Activated naive CD4-positive, alpha-beta T cell treated with anti-CD3 and anti-CD28 coated beads, Interleukin-2, amount 10 ng/mL, durations not matched to agents 7 days and 5 days (primary cell): ENCODE measurements at regions not wholly inside any gene's neighbourhood (a gene's known extent, or its start where the extent isn't known, plus 50 kb on each side); places are given as distances from the start of the nearest gene placed in this dataset.
"Not testable (repeated sequence)": the region's sequence is repeated elsewhere in the genome, so short reads cannot be mapped to it uniquely, and the experiment has no call there.

Experiments
- CTCF ChIA-PET: fragments of 350-600 bp; sonication (Branson Sonifier 250); formaldehyde crosslinking; loops from one replicate; lab custom pipeline; 2021; ENCODE audit warnings: antibody characterized with exemption; lab: Charles Lee
- DNase-seq: peaks from one replicate; pipeline ENCODE4 v3.0.0-alpha.2; 2020
- H3K27ac Mint-ChIP-seq: one replicate; pipeline ENCODE4 v1.8.0; 2021; ENCODE audit warnings: mild to moderate bottlenecking, moderate library complexity, mixed read lengths
- H3K27me3 Mint-ChIP-seq: one replicate; pipeline ENCODE4 v1.8.0; 2021; ENCODE audit warnings: mild to moderate bottlenecking, mixed read lengths
- H3K36me3 Mint-ChIP-seq: one replicate; pipeline ENCODE4 v1.8.0; 2021; ENCODE audit warnings: mixed read lengths
- H3K4me1 Mint-ChIP-seq: one replicate; pipeline ENCODE4 v1.8.0; 2021; ENCODE audit warnings: mixed read lengths
- H3K4me3 Mint-ChIP-seq: one replicate; pipeline ENCODE4 v1.8.0; 2021; ENCODE audit warnings: mild to moderate bottlenecking, moderate library complexity, mixed read lengths
- H3K9me3 Mint-ChIP-seq: one replicate; pipeline ENCODE4 v1.8.0; 2021; ENCODE audit warnings: mixed read lengths

- Mint-ChIP-seq H3K27ac (peak overlapping the region; percentile 47), H3K27me3 (peaks cover 94% of the 10 kb centered on the region), H3K4me3 (peak overlapping the region; percentile 83), H3K4me1 (peaks cover 42% of the 10 kb centered on the region)
- DNase-seq: peak; percentile 76
- H3K36me3 Mint-ChIP-seq, H3K9me3 Mint-ChIP-seq, CTCF ChIA-PET: not testable (repeated sequence)
Observed at GRCh38 chr17:30708241-30709078, 116.0 kb downstream of the CRLF3 start.

- CTCF ChIA-PET, H3K9me3 Mint-ChIP-seq, H3K36me3 Mint-ChIP-seq: not testable (repeated sequence)
- peak; percentile 28 for DNase-seq
- H3K4me3 Mint-ChIP-seq: peak overlapping the region; percentile 83
- H3K4me1 Mint-ChIP-seq: peaks cover 42% of the 10 kb centered on the region
- H3K27ac Mint-ChIP-seq: peak overlapping the region; percentile 47
- peaks cover 94% of the 10 kb centered on the region for H3K27me3 Mint-ChIP-seq
Observed at GRCh38 chr17:30707724-30708240, 116.7 kb downstream of the CRLF3 start.

- peaks cover 42% of the 10 kb centered on the region for H3K4me1 Mint-ChIP-seq
- CTCF ChIA-PET: interaction anchor here (1.1 kb wide), 1 partner anchor 9 kb away, joined by 4 read pairs; no protein-coding TSS in a partner anchor
- not testable (repeated sequence) for H3K36me3 Mint-ChIP-seq, H3K9me3 Mint-ChIP-seq, H3K4me3 Mint-ChIP-seq, H3K27ac Mint-ChIP-seq, DNase-seq
- peaks cover 85% of the 10 kb centered on the region for H3K27me3 Mint-ChIP-seq
Observed at GRCh38 chr17:30706461-30707335, 117.8 kb downstream of the CRLF3 start.

GRCh38 chr17:30706004-30706403, 118.5 kb downstream of the CRLF3 start:
- DNase-seq, H3K27ac Mint-ChIP-seq, H3K4me3 Mint-ChIP-seq, H3K36me3 Mint-ChIP-seq, CTCF ChIA-PET, H3K9me3 Mint-ChIP-seq: not testable (repeated sequence)
- Mint-ChIP-seq H3K27me3 (peaks cover 85% of the 10 kb centered on the region), H3K4me1 (peaks cover 39% of the 10 kb centered on the region)

- no peaks in the 10 kb centered on the region for H3K9me3 Mint-ChIP-seq
- H3K36me3 Mint-ChIP-seq: no peaks in the 10 kb centered on the region
- H3K27me3 Mint-ChIP-seq: peaks cover 83% of the 10 kb centered on the region
- no peak overlapping the region for H3K4me3 Mint-ChIP-seq
- CTCF ChIA-PET: no interaction called here
- H3K4me1 Mint-ChIP-seq: peaks cover 14% of the 10 kb centered on the region
- H3K27ac Mint-ChIP-seq: no peak overlapping the region
- DNase-seq: no peak
Observed at GRCh38 chr17:30701498-30701989, 122.9 kb downstream of the CRLF3 start.

GRCh38 chr17:30700833-30701232, 123.7 kb downstream of the CRLF3 start:
- H3K4me3 Mint-ChIP-seq, H3K27ac Mint-ChIP-seq, H3K36me3 Mint-ChIP-seq, H3K4me1 Mint-ChIP-seq, CTCF ChIA-PET, H3K9me3 Mint-ChIP-seq, DNase-seq: not testable (repeated sequence)
- H3K27me3 Mint-ChIP-seq: peaks cover 78% of the 10 kb centered on the region

- CTCF ChIA-PET: interaction anchor here (0.7 to 2.5 kb wide), 4 partner anchors 9 to 221 kb away, joined by 3 to 7 read pairs (median 4); partner anchors contain the start of gene GOSR1
- H3K9me3 Mint-ChIP-seq: not testable (repeated sequence)
Observed at GRCh38 chr17:30697619-30698460, 126.7 kb downstream of the CRLF3 start.

GRCh38 chr17:30696234-30696633, 128.3 kb downstream of the CRLF3 start:
- no peak for DNase-seq
- CTCF ChIA-PET: no interaction called here
- Mint-ChIP-seq H3K4me3 (no peak overlapping the region), H3K36me3 (no peaks in the 10 kb centered on the region), H3K27me3 (peaks cover 82% of the 10 kb centered on the region), H3K4me1 (peaks cover 9% of the 10 kb centered on the region), H3K9me3 (no peaks in the 10 kb centered on the region), H3K27ac (no peak overlapping the region)

More at GRCh38 chr17:30697619-30698460, 126.7 kb downstream of the CRLF3 start:
- not testable (repeated sequence) for H3K4me1 Mint-ChIP-seq, H3K27ac Mint-ChIP-seq, H3K36me3 Mint-ChIP-seq
- Mint-ChIP-seq H3K4me3 (peak overlapping the region; percentile 71), H3K27me3 (peaks cover 75% of the 10 kb centered on the region)
- DNase-seq: peak; percentile 81

- H3K4me1 Mint-ChIP-seq, DNase-seq, H3K27ac Mint-ChIP-seq, H3K9me3 Mint-ChIP-seq, H3K36me3 Mint-ChIP-seq, CTCF ChIA-PET, H3K4me3 Mint-ChIP-seq: not testable (repeated sequence)
- H3K27me3 Mint-ChIP-seq: peaks cover 76% of the 10 kb centered on the region
Observed at GRCh38 chr17:30695265-30695811, 129.2 kb downstream of the CRLF3 start.

GRCh38 chr17:30693772-30694171, 130.7 kb downstream of the CRLF3 start:
- Mint-ChIP-seq H3K27me3 (peaks cover 71% of the 10 kb centered on the region), H3K27ac (peak overlapping the region; percentile 2)
- peak; percentile 68 for DNase-seq
- CTCF ChIA-PET, H3K4me1 Mint-ChIP-seq, H3K36me3 Mint-ChIP-seq, H3K9me3 Mint-ChIP-seq, H3K4me3 Mint-ChIP-seq: not testable (repeated sequence)

- CTCF ChIA-PET, H3K27ac Mint-ChIP-seq: not testable (repeated sequence)
- H3K27me3 Mint-ChIP-seq: peaks cover 68% of the 10 kb centered on the region
Observed at GRCh38 chr17:30689266-30690000, 135.1 kb downstream of the CRLF3 start.

GRCh38 chr17:30686538-30687479, 137.7 kb downstream of the CRLF3 start:
- peaks cover 57% of the 10 kb centered on the region for H3K27me3 Mint-ChIP-seq
- H3K4me1 Mint-ChIP-seq, H3K36me3 Mint-ChIP-seq, H3K4me3 Mint-ChIP-seq, DNase-seq, H3K9me3 Mint-ChIP-seq, H3K27ac Mint-ChIP-seq, CTCF ChIA-PET: not testable (repeated sequence)

More at GRCh38 chr17:30689266-30690000, 135.1 kb downstream of the CRLF3 start:
- DNase-seq, H3K9me3 Mint-ChIP-seq, H3K4me3 Mint-ChIP-seq, H3K36me3 Mint-ChIP-seq: not testable (repeated sequence)
- peaks cover 12% of the 10 kb centered on the region for H3K4me1 Mint-ChIP-seq
